Liver (tissue), 3 donors: ENCODE measurements at regions not wholly inside any gene's neighbourhood (a gene's known extent, or its start where the extent isn't known, plus 50 kb on each side); places are given as distances from the start of the nearest gene placed in this dataset.

Experiments
- CTCF ChIP-seq: fragments of 150-350 bp; IDR thresholded peaks from 2 replicates; pipeline ENCODE4 v1.5.1; 2017; ENCODE audit warnings: improper control_type of control experiment, low read depth, low read length; ENCODE audit not compliant: missing input control
- EGR1 ChIP-seq, 2 donors: IDR thresholded peaks; 2 replicates each; pipeline ENCODE4 v1.6.1; 2016 to 2018; ENCODE audit warnings: antibody characterized with exemption in 2 of 2, low read depth in 2 of 2
- GABPA ChIP-seq, 2 donors: IDR thresholded peaks in 1 of 2; conservative IDR thresholded peaks in 1 of 2; 2 replicates each; pipeline ENCODE4 v1.6.1; 2016; ENCODE audit warnings: antibody characterized with exemption in 2 of 2, mild to moderate bottlenecking in 1 of 2, moderate library complexity in 1 of 2
- JUND ChIP-seq, 2 donors: IDR thresholded peaks; 2 replicates each; pipeline ENCODE4 v1.6.1; 2016; ENCODE audit warnings: antibody characterized with exemption in 2 of 2
- REST ChIP-seq: IDR thresholded peaks from 2 replicates; pipeline ENCODE4 v1.6.1; 2016; ENCODE audit warnings: antibody characterized with exemption, mild to moderate bottlenecking
- RXRA ChIP-seq, 2 donors: IDR thresholded peaks; 2 replicates each; pipeline ENCODE4 v1.6.1; 2017 to 2018; ENCODE audit warnings: antibody characterized with exemption in 2 of 2, mild to moderate bottlenecking in 1 of 2
- SP1 ChIP-seq: IDR thresholded peaks from 2 replicates; pipeline ENCODE4 v1.6.1; 2018; ENCODE audit warnings: antibody characterized with exemption, mild to moderate bottlenecking
- TAF1 ChIP-seq: conservative IDR thresholded peaks from 2 replicates; pipeline ENCODE4 v1.6.1; 2016; ENCODE audit warnings: antibody characterized with exemption, mild to moderate bottlenecking
- YY1 ChIP-seq: IDR thresholded peaks from 2 replicates; pipeline ENCODE4 v1.6.1; 2016; ENCODE audit warnings: antibody characterized with exemption, mild to moderate bottlenecking
- ZBTB33 ChIP-seq: IDR thresholded peaks from 2 replicates; pipeline ENCODE4 v1.6.1; 2016; ENCODE audit warnings: antibody characterized with exemption
- TF ChIP-seq, protein P1 (sequence below): IDR thresholded peaks from 2 replicates; pipeline ENCODE4 v1.6.1; 2016; ENCODE audit warnings: antibody characterized with exemption
- donor health status: healthy.
- donor health status: healthy.

- TF ChIP-seq JUND (IDR thresholded peaks at IDR 0.05), result no peak
- no peak for TF ChIP-seq CTCF
- TF ChIP-seq EGR1 (IDR thresholded peaks at IDR 0.05; ENCODE audit: low read depth in 2 of 2), result no peak
- TF ChIP-seq, protein P1, sequence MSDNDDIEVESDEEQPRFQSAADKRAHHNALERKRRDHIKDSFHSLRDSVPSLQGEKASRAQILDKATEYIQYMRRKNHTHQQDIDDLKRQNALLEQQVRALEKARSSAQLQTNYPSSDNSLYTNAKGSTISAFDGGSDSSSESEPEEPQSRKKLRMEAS, result no peak
- no peak for TF ChIP-seq SP1
- TF ChIP-seq TAF1, result no peak
- TF ChIP-seq GABPA (IDR thresholded peaks at IDR 0.05 in 1 of 2, conservative IDR thresholded peaks at IDR 0.05 in 1 of 2), result no peak
- TF ChIP-seq ZBTB33, result no peak
- no peak for TF ChIP-seq YY1
- TF ChIP-seq REST, result no peak
- no peak for TF ChIP-seq RXRA (IDR thresholded peaks at IDR 0.05)
These were observed 67.4 kb upstream of the EPB41L3 start for GRCh38 chr18:5611221-5611620.
